Activated CD8-positive, alpha-beta T cell treated with anti-CD3 and anti-CD28 coated beads for 36 hours (primary cell): ENCODE measurements at regions not wholly inside any gene's neighbourhood (a gene's known extent, or its start where the extent isn't known, plus 50 kb on each side); places are given as distances from the start of the nearest gene placed in this dataset.

Experiments
- ATAC-seq: fragments of 200-7000 bp; cut with Tn5 transposase; one replicate; pipeline ENCODE4 v1.10.0; 2021; ENCODE audit warnings: mild to moderate bottlenecking, moderate library complexity
- CTCF ChIA-PET: fragments of 350-600 bp; sonication (Branson Sonifier 250); formaldehyde crosslinking; loops from one replicate; lab custom pipeline; 2021; ENCODE audit warnings: antibody characterized with exemption; lab: Charles Lee
- POLR2A ChIA-PET: fragments of 350-600 bp; sonication (Branson Sonifier 250); formaldehyde crosslinking; loops from one replicate; lab custom pipeline; 2021; ENCODE audit warnings: antibody characterized with exemption; lab: Charles Lee
- DNase-seq: peaks from one replicate; pipeline ENCODE4 v3.0.0-alpha.2; 2020
- H3K27ac Mint-ChIP-seq: one replicate; pipeline ENCODE4 v1.8.0; 2021; ENCODE audit warnings: mild to moderate bottlenecking, mixed read lengths
- H3K27me3 Mint-ChIP-seq: one replicate; pipeline ENCODE4 v1.8.0; 2021; ENCODE audit warnings: mixed read lengths
- H3K36me3 Mint-ChIP-seq: one replicate; pipeline ENCODE4 v1.8.0; 2021; ENCODE audit warnings: low read depth, mixed read lengths
- H3K4me1 Mint-ChIP-seq: one replicate; pipeline ENCODE4 v1.8.0; 2021; ENCODE audit warnings: low read depth, mixed read lengths
- H3K4me3 Mint-ChIP-seq: one replicate; pipeline ENCODE4 v1.8.0; 2021; ENCODE audit warnings: mild to moderate bottlenecking, moderate library complexity, mixed read lengths
- H3K9me3 Mint-ChIP-seq: one replicate; pipeline ENCODE4 v1.8.0; 2021; ENCODE audit warnings: mixed read lengths
- intact Hi-C: fragments of 100-400 bp; cut with micrococcal nuclease; formaldehyde crosslinking; loops from one replicate; pipeline ENCODE4 v1.10.0; 2022
- TF ChIP-seq, protein P1 (sequence below): fragments of 200-600 bp; IDR thresholded peaks from one replicate; pipeline ENCODE4 v1.8.0; 2022; ENCODE audit warnings: antibody characterized with exemption, mild to moderate bottlenecking

DNA sequence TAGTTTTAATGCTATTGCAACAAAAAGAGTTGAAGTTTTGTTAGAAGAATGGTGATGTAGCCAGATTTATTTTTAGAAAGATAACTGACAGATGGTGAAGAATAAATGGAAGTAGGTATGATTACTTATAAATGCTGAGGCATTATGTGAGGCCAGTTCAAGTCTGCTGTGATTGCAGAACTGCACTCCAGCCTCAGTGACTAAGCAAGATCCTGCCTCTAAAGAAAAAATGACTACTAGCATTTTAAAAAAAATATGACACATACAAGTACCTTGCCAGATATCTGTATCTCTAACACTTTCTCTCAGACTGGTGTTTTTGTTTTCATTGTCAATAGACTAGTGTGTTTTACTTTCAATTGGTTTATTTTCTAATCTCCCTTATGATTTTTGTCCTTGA, 1242.4 kb upstream of the ADGRL4 start:
- Mint-ChIP-seq H3K27me3 (no peaks in the 10 kb centered on the region), H3K4me1 (no peaks in the 10 kb centered on the region), H3K4me3 (no peak overlapping the region), H3K36me3 (no peaks in the 10 kb centered on the region), H3K27ac (no peak overlapping the region), H3K9me3 (peaks cover 16% of the 10 kb centered on the region)
- TF ChIP-seq, protein P1, sequence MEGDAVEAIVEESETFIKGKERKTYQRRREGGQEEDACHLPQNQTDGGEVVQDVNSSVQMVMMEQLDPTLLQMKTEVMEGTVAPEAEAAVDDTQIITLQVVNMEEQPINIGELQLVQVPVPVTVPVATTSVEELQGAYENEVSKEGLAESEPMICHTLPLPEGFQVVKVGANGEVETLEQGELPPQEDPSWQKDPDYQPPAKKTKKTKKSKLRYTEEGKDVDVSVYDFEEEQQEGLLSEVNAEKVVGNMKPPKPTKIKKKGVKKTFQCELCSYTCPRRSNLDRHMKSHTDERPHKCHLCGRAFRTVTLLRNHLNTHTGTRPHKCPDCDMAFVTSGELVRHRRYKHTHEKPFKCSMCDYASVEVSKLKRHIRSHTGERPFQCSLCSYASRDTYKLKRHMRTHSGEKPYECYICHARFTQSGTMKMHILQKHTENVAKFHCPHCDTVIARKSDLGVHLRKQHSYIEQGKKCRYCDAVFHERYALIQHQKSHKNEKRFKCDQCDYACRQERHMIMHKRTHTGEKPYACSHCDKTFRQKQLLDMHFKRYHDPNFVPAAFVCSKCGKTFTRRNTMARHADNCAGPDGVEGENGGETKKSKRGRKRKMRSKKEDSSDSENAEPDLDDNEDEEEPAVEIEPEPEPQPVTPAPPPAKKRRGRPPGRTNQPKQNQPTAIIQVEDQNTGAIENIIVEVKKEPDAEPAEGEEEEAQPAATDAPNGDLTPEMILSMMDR = no peak
- no peak for DNase-seq
- ATAC-seq = no peak
- intact Hi-C loops = no loop called here
- CTCF ChIA-PET = no interaction called here
- POLR2A ChIA-PET = no interaction called here

DNA sequence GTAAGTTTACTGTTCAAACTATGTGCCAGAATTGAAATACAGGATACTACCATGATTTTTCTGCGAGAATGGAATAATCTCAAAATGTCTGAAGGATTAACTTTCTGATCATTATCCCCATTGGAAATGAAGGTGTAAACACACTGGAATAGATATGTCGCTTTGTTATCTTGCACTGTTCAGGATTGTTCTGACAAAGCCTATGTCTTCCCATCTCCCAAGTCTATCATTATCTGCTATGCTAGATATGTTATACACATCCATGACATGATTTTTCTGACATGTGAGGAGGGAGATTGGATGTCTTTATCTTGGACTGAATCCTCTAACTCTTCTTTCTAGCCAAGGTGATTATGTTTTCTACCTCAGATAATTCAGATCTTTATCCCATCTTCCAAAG, 1239.3 kb upstream of the ADGRL4 start:
- POLR2A ChIA-PET = no interaction called here
- Mint-ChIP-seq H3K4me3 (no peak overlapping the region), H3K27ac (no peak overlapping the region), H3K4me1 (no peaks in the 10 kb centered on the region), H3K9me3 (peaks cover 9% of the 10 kb centered on the region), H3K27me3 (no peaks in the 10 kb centered on the region), H3K36me3 (no peaks in the 10 kb centered on the region)
- ATAC-seq = no peak
- CTCF ChIA-PET = no interaction called here
- no peak for DNase-seq
- intact Hi-C loops = no loop called here
- TF ChIP-seq, protein P1 = no peak

DNA sequence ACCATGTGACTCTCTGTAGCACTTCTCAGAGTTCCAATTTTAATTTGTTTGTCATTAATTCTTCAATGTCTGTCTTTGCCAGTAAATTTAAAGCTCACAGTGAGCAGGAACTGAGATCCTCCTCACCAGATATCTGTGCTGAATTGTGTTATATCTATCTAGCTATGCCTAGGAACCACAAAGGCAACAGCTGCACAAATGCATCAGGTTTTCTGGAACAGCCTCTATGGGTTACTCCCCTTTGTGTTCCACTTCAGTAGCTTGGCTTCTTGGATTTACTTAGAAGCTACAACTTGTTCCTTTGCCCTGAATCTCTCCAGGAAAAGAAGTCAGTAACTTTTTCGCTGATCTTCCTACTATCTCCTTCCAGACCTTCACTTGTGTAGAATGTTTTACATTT, 1237.8 kb upstream of the ADGRL4 start:
- ChIA-PET POLR2A (no interaction called here), CTCF (no interaction called here)
- TF ChIP-seq, protein P1 = no peak
- DNase-seq = no peak
- Mint-ChIP-seq H3K36me3 (no peaks in the 10 kb centered on the region), H3K4me1 (no peaks in the 10 kb centered on the region), H3K27me3 (no peaks in the 10 kb centered on the region), H3K4me3 (no peak overlapping the region), H3K9me3 (peaks cover 9% of the 10 kb centered on the region), H3K27ac (no peak overlapping the region)
- ATAC-seq = no peak
- intact Hi-C loops = no loop called here

- CTCF ChIA-PET = no interaction called here
- peaks cover 7% of the 10 kb centered on the region for H3K9me3 Mint-ChIP-seq
These were observed 1235.0 kb upstream of the ADGRL4 start for GRCh38 chr1:80241566-80241965.

DNA sequence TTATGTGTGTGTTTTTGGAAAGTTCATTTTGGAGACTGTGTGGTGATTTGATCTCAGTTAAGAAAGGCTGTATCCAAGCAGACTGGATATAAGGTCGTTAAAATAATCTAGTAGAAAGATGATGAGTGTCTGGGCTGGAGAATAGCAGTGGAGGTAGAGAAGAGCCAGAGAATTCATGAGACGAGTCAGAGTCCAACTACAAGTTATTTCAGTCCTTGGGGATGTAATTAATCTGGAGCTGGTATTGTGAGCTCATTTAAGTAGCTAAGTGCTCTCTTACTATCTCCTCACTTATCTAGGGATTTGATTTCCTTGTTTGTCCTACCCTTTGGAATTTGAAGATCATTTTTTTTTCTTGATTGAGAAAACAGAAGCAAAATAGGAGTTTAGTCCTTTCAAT, 1219.0 kb upstream of the ADGRL4 start:
- no peaks in the 10 kb centered on the region for H3K4me1 Mint-ChIP-seq
- no peaks in the 10 kb centered on the region for H3K27me3 Mint-ChIP-seq
- CTCF ChIA-PET = no interaction called here
- intact Hi-C loops = no loop called here
- no peak overlapping the region for H3K27ac Mint-ChIP-seq
- DNase-seq = no peak
- H3K4me3 Mint-ChIP-seq = no peak overlapping the region
- H3K36me3 Mint-ChIP-seq = no peaks in the 10 kb centered on the region
- POLR2A ChIA-PET = no interaction called here
- no peak for ATAC-seq
- TF ChIP-seq, protein P1 = no peak
- peaks cover 11% of the 10 kb centered on the region for H3K9me3 Mint-ChIP-seq

More at GRCh38 chr1:80241566-80241965, 1235.0 kb upstream of the ADGRL4 start:
- Mint-ChIP-seq H3K27ac (no peak overlapping the region), H3K4me3 (no peak overlapping the region), H3K4me1 (no peaks in the 10 kb centered on the region), H3K27me3 (no peaks in the 10 kb centered on the region), H3K36me3 (no peaks in the 10 kb centered on the region)
- intact Hi-C loops = no loop called here
- POLR2A ChIA-PET = no interaction called here
- TF ChIP-seq, protein P1 = no peak
- ATAC-seq (no peak), DNase-seq (no peak)
